Osteocyte (in vitro differentiated cells): ENCODE measurements at regions not wholly inside any gene's neighbourhood (a gene's known extent, or its start where the extent isn't known, plus 50 kb on each side); places are given as distances from the start of the nearest gene placed in this dataset.

Experiments
- DNase-seq: peaks from one replicate; pipeline ENCODE4 v3.0.0; 2021; ENCODE audit warnings: mixed read lengths; ENCODE audit not compliant: unreplicated experiment; ENCODE audit errors: extremely low spot score
- H3K27ac Mint-ChIP-seq: one replicate; pipeline ENCODE4 v1.8.0; 2021; ENCODE audit warnings: mild to moderate bottlenecking, mixed read lengths; ENCODE audit not compliant: unreplicated experiment
- H3K27me3 Mint-ChIP-seq: one replicate; pipeline ENCODE4 v1.8.0; 2021; ENCODE audit warnings: mixed read lengths; ENCODE audit not compliant: unreplicated experiment
- H3K36me3 Mint-ChIP-seq: one replicate; pipeline ENCODE4 v1.8.0; 2021; ENCODE audit warnings: mixed read lengths; ENCODE audit not compliant: unreplicated experiment
- H3K4me1 Mint-ChIP-seq: one replicate; pipeline ENCODE4 v1.8.0; 2021; ENCODE audit warnings: mixed read lengths; ENCODE audit not compliant: unreplicated experiment
- H3K4me3 Mint-ChIP-seq: one replicate; pipeline ENCODE4 v1.8.0; 2021; ENCODE audit warnings: mild to moderate bottlenecking, moderate library complexity, mixed read lengths; ENCODE audit not compliant: unreplicated experiment
- H3K9me3 Mint-ChIP-seq: one replicate; pipeline ENCODE4 v1.8.0; 2021; ENCODE audit warnings: mixed read lengths; ENCODE audit not compliant: unreplicated experiment
- CTCF ChIP-seq: fragments of 200-600 bp; sonication (generic); IDR thresholded peaks from 2 replicates; pipeline ENCODE4 v1.5.0; 2021; ENCODE audit warnings: antibody characterized with exemption, mild to moderate bottlenecking, moderate library complexity

GRCh38 chr10:90328459-90328858 is 529.4 kb downstream of the HTR7 start:
- H3K27ac Mint-ChIP-seq = no peak overlapping the region
- H3K4me3 Mint-ChIP-seq = no peak overlapping the region
- H3K9me3 Mint-ChIP-seq = peaks cover 3% of the 10 kb centered on the region
- TF ChIP-seq CTCF = no peak
- H3K4me1 Mint-ChIP-seq = peaks cover 16% of the 10 kb centered on the region
- no peak for DNase-seq
- H3K36me3 Mint-ChIP-seq = no peaks in the 10 kb centered on the region
- H3K27me3 Mint-ChIP-seq = peaks cover 2% of the 10 kb centered on the region

GRCh38 chr10:90328896-90329295 is 528.9 kb downstream of the HTR7 start:
- peaks cover 3% of the 10 kb centered on the region for H3K9me3 Mint-ChIP-seq
- no peaks in the 10 kb centered on the region for H3K36me3 Mint-ChIP-seq
- peaks cover 2% of the 10 kb centered on the region for H3K27me3 Mint-ChIP-seq
- TF ChIP-seq CTCF = no peak
- no peak overlapping the region for H3K4me3 Mint-ChIP-seq
- peaks cover 16% of the 10 kb centered on the region for H3K4me1 Mint-ChIP-seq
- DNase-seq = no peak
- H3K27ac Mint-ChIP-seq = no peak overlapping the region

GRCh38 chr10:90337316-90337715 is 520.5 kb downstream of the HTR7 start:
- Mint-ChIP-seq H3K4me3 (no peak overlapping the region), H3K27ac (no peak overlapping the region), H3K9me3 (peaks cover under 1% of the 10 kb centered on the region), H3K36me3 (no peaks in the 10 kb centered on the region), H3K27me3 (peaks cover 21% of the 10 kb centered on the region), H3K4me1 (no peaks in the 10 kb centered on the region)
- DNase-seq = no peak
- no peak for TF ChIP-seq CTCF

GRCh38 chr10:90342480-90342879 is 515.4 kb downstream of the HTR7 start:
- no peaks in the 10 kb centered on the region for H3K4me1 Mint-ChIP-seq
- no peak for TF ChIP-seq CTCF
- DNase-seq = no peak
- H3K4me3 Mint-ChIP-seq = no peak overlapping the region
- H3K27ac Mint-ChIP-seq = no peak overlapping the region
- H3K9me3 Mint-ChIP-seq = no peaks in the 10 kb centered on the region
- peaks cover 61% of the 10 kb centered on the region for H3K27me3 Mint-ChIP-seq
- H3K36me3 Mint-ChIP-seq = no peaks in the 10 kb centered on the region

- Mint-ChIP-seq H3K4me3 (no peak overlapping the region), H3K36me3 (no peaks in the 10 kb centered on the region), H3K9me3 (no peaks in the 10 kb centered on the region), H3K4me1 (no peaks in the 10 kb centered on the region), H3K27ac (no peak overlapping the region), H3K27me3 (peaks cover 63% of the 10 kb centered on the region)
- TF ChIP-seq CTCF = no peak
- DNase-seq = no peak
Observed at GRCh38 chr10:90344226-90344625, 513.6 kb downstream of the HTR7 start.
